GM19395 (cell line): ENCODE measurements at regions not wholly inside any gene's neighbourhood (a gene's known extent, or its start where the extent isn't known, plus 50 kb on each side); places are given as distances from the start of the nearest gene placed in this dataset.

Source experiments
- ATAC-seq: cut with Tn5 transposase; IDR thresholded peaks from one replicate; pipeline ENCODE4 v1.9.1; 2021; ENCODE audit warnings: mild to moderate bottlenecking, moderate library complexity; ENCODE audit not compliant: unreplicated experiment

DNA sequence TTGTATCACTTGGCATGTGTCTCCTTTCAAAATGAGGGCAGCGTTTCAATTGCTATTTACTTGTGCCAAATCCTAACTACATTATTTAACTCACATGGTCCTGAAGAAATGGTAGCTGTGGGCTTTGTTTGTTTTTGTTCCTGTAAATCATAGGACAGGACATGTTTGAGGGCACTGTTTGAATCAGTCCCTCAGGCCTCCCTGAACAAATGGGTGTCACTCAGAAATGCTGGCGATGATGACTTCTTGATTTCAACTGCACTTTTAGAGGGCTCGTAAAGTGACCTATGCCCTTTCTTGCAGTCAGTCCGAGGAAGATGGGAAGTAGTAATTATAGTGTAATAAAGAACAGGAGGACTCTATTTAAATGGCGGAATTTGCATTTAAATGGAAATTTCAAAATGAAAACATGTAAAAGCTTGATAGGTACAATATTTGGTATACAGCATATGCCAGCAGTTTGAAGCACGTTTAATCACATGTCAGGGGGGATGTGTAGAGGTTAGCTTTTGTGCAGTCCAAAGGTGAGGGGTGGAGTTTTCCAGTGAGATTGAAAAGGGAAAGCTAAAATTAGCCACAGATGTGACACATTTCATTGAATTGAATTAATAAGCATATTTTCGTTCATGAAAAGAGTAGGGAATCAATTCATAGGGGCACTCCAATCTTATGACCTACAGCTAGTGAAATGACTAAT lies 1958.7 kb upstream of the IGFBP7 start:
- no peak for ATAC-seq

DNA sequence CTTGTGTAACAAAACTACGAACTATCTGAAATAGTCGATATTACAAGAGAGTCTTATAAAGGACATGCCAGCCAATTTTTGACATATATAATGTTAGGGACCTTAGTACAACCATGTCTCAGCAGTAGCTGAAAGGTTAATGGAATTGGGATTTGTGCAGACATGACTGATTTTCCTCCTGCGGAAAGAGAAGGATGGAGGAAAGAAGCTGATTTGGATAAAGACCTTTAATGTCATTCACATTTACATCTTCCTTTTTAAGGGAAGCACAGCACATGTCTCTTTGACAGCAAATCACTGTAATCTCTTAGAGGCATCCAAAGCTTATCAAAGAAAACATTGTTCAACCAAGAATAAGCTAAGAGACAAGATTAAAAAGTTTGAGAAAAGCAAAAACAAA lies 1976.2 kb upstream of the IGFBP7 start:
- ATAC-seq = no peak

DNA sequence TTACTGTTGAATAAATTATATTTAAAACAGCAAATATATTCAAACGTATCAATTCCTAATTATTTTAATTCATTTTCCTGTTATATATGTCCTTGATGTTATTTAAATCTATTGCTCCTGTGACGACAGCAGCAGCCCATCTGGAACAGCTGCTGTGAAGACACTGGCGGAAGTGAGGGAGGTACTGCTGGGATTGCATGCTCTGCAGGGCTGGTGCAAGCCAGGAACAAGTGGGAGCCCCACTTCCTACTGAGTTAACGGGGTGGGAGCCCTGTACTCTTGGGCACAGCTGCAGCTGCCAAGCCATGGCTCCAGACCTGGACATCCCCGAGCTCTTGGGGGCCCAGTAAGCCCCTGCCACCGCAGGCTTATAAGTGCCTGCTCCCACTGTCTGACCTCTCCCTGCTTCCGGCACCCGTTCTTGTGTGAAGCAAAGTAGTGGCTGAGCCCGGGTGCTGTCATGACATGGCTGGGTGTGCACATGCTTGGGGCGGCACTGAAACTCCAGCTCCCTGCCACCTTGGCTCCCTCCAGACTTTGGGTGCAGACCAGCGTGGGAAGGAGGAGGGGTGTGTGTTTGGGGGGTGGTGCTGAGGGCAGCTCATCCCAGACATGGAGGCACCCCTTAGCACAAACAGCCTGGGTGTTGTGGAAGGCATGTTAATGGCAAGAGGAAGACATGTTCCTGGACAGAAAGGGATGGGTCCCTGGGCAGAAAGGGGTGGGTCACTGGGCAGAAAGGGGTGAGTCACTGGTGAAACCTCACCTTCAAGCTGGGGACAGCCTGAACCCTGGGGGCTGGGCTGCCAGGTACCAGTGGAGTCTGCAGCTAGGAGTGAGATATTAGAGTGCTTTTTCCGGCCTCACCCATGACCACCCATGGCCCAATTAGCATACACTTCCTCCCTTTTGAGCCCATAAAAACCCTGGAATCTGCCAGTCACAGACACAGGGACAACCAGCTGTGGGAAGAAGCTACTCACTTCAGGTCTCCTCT lies 1981.3 kb upstream of the IGFBP7 start:
- ATAC-seq = no peak

DNA sequence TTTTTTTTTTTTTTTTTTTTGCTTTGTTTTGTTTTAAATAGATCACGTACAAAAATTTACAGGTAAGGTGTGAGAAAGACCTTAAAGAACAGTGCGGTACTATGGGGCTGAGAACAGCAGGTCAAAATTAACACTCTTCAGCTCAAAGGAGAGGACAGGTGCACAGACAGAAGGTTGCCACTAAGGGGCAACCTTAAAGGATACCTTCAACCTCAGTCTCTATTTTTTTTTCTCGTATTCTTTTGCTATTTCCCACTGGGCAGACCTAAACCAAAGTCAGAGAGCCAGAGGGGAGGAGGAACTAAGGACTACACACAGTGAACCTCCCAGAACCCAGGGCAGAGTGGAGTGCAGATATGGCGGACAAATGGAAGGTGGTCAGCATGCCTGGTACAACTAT lies 1984.3 kb upstream of the IGFBP7 start:
- ATAC-seq = no peak

DNA sequence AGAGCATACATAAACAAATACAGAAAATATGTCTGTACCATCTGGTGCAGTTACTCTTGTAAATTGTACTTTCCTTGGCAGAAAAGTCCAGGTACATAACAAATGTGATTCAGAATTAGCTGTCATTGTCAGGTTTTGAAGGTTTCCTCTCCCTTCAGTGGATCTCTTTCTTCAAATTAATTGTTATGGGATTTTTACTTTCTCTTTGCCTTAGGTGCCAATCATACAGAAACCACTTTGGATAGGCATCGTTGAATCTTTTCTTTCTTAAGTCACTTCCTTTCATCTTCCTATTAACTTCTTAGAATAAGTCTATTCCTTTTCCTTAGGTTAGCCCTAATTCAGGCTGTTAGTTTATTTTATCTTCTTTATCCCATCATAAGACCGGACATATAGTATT lies 1992.1 kb upstream of the IGFBP7 start:
- no peak for ATAC-seq

DNA sequence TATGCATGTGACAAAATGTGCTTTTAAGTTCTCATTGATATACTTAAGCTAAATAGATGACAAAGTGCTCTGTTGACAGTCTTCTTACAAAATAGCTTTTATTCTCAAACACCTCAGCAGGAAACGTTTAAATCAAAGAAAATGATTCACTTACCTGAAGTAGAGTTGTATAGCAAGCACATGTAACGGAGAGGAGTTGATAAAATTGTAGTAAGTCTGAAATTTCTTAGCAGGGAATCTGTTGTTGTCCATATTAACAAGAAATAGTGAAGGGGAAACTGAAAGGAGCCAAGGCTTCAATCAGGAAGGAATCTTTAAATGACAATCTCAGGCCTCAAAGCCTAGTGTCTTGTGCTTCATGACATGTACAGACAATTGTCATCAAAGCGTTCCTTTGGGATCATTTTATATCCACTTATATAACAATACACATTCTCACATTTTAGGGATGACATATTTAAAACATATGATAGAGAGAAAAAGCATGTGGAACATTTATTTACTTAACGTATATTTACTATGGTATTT lies 2010.2 kb upstream of the IGFBP7 start:
- ATAC-seq = no peak

DNA sequence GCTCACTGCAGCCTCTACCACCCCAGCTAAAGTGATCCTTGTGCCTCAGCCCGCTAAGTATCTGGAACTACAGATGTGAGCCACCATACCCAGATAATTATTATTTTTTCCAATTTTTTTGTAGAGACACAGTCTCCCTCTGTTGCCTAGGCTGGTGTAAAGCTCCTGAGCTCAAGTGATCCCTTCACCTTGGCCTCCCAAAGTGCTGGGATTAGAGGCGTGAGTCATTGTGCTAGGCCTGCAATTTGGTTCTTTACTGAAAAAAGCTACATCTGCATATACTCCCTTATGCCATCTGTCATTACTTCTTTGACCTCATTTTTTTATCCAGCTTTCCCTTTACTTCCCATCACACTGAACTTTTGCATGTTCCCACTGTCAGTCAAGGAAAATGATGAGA lies 2012.4 kb upstream of the IGFBP7 start:
- no peak for ATAC-seq

DNA sequence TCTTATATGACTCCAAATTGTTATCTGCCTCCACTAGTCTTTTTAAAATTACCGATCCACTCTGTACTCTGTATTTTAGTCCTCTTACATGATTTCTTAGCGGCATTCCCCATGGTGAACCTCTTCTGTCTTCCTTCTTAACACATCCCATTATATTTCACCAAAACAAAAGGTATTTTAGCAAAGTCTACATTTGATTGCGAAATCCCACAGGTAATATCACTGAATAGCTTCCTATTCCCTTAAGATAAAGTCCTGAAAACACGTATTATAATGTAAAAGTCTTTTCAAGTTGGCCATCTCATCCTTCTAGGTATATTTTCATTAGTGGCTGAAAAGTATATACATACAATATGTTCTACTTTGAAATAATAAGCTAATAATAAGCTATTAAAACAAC lies 2016.0 kb upstream of the IGFBP7 start:
- no peak for ATAC-seq

DNA sequence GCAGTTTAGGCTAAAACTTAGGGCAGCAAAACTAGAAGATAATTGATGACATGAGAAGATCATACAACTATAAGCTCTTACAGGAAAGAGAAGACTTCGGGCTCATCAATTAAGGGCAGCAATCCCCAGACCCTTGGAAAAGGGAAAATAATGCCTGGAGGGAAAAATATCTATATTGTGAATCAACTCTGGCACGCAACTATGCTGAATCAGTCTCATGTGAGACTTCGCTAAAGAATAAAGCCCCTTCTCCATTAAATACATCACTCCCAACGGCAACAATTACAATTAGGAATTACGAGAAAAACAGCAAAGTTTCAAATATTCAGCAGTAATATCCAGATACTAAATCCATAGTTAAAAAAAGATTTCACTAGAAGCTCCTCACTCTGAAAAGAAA lies 2016.8 kb upstream of the IGFBP7 start:
- ATAC-seq = no peak

DNA sequence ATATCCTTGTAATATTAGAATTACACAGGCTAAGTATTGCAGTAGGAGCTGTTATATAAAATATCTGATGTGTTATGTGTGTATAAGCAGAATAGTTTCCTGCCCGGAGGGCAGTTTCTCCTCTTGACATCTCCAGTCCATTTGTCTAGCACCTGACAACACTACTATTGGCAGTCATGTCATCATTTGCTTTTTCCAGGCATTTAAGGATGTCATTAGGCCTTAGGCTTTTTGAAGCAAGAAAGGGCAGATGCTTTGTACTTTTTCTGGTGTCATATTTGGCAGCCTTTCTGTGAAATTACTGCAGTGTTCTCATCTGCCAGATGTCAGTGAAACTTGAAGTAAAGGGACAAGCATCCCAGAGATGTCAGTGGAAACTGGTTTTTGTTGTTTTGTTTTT lies 2017.6 kb upstream of the IGFBP7 start:
- ATAC-seq = no peak

DNA sequence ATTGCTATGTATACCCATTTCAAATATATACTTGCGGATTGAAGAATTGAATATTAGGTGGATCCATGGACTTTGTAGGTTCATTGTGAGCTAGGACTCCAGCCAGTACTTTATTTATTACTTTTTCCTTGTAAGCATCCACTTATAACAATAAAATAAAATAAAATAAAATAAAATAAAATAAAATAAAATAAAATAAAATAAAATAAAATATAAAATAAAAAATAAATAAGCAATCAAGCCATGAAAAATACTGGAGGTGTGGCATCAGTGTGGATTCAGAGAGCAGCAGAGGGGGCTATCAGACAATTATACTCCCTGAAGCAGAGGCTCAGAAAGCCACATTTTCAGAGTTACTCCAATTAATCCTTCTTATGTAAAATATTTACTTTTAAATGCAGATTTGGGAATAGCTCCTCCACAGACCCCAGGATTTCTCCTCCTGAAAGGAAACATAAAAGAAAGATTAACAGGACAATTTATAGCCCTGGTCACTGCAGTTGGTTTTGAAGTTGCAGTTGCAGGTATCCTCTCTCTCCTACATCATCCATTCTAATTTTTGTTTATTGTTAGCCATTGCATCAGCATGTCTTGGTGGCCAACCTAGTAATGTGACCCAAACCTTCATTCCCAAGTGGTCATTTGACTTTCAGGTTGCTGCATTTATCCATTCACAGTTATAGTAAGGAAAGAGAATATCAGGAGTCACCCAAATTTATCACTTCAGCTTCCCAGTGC lies 2025.2 kb upstream of the IGFBP7 start:
- no peak for ATAC-seq

DNA sequence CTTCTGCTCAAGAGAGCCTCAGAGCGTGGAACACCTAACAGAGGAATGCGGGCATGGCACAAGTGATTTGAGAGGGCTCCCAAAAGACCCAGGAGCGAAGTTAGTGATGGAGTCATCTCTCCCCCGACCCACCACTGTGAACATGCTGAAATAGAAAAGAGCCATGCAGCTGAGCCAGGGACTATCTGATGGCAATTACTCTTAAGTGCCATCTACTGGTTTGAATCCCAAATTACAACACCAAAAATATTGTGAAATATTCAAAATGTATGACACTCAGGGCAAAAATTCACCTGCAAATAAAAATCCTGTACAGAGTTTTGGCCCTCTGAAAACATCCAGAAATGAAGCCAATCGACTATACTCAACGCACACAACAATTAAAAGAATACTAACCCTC lies 2038.9 kb upstream of the ADGRL3 start:
- no peak for ATAC-seq

DNA sequence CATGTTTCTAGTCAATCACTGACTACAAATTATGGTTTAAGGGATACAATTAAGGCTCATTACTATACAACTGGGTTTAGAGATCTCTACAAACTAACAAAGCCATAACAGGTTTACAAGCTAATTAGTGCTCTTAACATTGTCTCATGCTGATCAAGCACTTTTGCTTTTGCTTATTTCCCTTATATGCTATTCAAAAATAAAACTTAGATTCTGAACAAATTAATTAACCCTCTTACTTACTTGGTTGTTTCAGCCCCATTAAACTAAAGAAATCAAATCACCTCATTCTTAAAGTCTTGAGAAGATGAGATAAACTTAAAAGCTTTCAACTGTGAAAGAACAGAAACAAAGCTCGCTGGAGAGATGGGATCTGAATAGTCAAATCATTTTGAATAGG lies 2024.5 kb upstream of the ADGRL3 start:
- ATAC-seq = no peak

DNA sequence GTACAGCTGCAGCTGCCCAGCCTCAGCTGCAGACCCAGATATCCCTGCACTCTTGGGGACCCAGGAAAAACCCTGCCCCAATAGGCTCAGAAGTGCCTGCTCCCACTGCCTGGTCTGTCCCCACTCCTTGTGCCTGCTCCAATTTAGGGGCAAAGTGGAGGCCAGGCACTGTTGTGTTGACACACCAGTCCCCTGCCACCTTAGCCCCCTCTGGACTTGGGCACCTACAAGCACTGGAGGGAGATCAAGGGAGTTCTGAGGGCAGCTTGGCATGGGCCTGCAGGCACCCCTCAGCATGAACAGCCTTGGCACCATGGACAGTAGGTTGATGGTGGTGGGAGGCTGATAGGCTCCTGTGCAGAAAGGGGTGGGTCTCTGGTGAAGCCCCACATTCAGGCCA lies 2020.8 kb upstream of the ADGRL3 start:
- ATAC-seq = no peak

DNA sequence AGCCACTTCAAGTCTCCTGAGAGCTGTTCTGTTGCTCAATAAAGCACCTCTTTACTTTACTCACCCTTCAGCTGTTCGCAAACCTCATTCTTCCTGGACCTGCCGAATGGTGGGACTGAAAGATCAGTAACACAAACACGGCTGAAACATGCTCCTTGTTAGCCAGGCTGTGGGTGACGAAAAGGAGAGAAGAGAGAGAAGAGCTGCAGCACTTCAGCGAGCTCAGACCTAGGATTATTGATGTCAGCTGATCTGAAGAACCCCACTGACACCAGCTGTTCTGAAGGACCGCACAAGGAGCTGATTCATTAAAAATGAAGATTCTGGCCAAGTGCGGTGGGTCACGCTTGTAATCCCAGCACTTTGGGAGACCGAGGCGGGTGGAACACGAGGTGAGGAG lies 2020.0 kb upstream of the ADGRL3 start:
- ATAC-seq = no peak

DNA sequence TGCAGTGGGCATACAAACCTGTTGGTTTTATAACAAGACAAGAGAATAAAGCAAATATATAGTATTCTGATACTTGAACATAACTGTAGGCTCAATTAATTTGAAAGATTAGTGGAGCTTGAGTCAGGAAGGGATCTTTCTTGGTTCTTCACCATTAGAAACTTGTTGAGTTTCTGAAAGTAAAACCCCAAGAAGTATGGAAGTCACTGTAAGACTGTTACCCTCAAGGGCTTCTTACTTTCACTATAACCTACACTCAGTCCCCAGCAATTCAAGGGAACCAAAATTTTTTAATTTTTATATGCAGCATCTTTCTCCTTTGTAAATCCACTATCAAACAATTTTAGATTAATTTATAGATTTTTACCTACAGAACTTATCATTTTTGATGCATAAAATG lies 2019.2 kb upstream of the ADGRL3 start:
- ATAC-seq = no peak

DNA sequence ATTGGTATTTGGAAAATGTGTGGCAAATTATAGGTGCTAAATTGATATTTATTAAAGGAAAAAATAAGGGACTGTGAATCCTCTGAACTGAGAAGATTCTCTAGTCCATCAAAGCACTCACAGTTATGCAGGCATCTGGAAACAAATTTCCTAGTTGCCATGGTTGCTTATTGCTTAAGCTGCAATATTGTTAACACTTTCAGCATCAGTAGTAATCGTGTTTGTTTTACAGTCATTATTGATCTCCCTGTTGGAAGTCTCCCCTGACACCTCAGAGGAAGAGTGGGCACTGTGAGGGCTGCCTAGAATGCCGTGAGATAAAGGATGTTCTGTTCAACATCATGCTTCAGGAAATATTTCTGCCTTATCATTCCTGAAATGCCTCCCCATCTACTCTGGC lies 2004.3 kb upstream of the ADGRL3 start:
- ATAC-seq = no peak

DNA sequence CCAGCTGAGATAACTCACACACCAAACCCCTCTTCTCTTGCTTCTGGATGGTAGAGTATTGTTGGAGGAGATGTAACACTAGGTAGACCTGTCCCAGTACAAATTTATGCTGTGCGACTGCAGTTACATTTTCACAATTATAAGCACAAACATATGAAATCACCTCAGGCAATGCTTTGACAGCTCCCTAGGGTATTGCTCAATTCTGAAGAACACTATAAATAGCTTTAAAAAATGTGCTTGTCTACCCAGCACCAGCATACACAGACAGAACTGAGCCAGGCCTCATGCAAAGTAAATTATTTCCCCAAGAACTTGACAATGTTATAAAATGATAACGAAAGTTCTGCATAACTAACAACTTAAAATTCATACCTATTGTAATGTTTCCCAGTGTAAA lies 1999.1 kb upstream of the ADGRL3 start:
- ATAC-seq = no peak

DNA sequence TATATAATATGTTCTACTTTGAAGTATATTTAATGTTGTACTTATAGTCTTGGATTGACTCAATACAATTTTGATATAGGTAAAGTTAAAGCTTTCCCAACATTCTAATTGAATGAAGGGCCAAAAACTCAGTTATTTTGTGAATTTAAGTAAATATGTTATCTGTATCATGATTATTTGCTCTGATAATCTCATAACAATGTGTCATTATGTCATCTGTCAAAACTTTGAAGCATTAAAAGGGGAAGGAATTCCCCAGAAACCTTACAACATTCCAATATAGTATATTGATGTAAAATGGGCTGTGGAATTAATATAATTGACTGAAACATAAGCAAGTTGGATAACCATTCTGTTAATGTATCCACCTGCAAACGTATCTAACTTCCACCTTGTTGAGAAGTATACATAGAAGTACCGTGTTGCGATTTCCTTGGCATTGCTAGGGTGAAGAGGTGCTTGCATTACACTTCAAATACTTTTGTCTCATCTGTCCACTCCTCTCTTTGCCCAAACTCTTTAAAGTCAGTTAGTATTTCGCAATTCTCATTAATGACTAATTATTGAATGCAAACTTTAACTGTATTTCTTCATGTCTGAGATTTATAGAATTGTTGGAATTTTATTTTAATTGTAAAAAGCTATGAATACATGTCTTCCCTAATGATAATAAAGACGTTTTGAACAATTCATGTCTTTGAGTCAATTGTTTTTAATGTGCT lies 1982.1 kb upstream of the ADGRL3 start:
- no peak for ATAC-seq

DNA sequence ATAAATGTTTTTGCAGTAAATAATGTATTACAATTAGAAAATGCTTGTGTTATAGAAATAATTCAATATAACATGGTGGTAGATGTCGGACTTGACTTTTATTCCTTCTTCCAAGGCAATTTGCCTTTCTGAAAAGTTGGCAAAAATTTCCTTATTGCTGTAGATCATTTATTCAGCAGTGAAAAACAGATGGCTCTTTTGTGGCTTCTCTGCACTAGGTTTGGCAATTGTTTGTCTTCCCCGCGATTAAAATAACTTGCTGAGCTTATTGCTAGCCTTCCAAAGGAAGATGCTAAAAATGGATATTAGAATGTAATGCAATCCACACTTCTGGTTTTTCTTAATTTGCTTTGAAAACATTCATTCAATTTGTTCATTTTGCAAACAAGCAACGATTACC lies 1977.9 kb upstream of the ADGRL3 start:
- no peak for ATAC-seq
